ENCODE measurements at regions not wholly inside any gene's neighbourhood (a gene's known extent, or its start where the extent isn't known, plus 50 kb on each side); places are given as distances from the start of the nearest gene placed in this dataset.

GRCh38 chr2:35830833-35831232, 524.7 kb upstream of the CRIM1 start:
- TF ChIP-seq, protein P1, sequence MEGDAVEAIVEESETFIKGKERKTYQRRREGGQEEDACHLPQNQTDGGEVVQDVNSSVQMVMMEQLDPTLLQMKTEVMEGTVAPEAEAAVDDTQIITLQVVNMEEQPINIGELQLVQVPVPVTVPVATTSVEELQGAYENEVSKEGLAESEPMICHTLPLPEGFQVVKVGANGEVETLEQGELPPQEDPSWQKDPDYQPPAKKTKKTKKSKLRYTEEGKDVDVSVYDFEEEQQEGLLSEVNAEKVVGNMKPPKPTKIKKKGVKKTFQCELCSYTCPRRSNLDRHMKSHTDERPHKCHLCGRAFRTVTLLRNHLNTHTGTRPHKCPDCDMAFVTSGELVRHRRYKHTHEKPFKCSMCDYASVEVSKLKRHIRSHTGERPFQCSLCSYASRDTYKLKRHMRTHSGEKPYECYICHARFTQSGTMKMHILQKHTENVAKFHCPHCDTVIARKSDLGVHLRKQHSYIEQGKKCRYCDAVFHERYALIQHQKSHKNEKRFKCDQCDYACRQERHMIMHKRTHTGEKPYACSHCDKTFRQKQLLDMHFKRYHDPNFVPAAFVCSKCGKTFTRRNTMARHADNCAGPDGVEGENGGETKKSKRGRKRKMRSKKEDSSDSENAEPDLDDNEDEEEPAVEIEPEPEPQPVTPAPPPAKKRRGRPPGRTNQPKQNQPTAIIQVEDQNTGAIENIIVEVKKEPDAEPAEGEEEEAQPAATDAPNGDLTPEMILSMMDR (IDR thresholded peaks at IDR 0.05): no peak
- TF ChIP-seq EZH2phosphoT487 (IDR thresholded peaks at IDR 0.05): no peak

Measured in neural progenitor cell (in vitro differentiated cells).